ENCODE measurements at regions not wholly inside any gene's neighbourhood (a gene's known extent, or its start where the extent isn't known, plus 50 kb on each side); places are given as distances from the start of the nearest gene placed in this dataset.
"Not testable (repeated sequence)": the region's sequence is repeated elsewhere in the genome, so short reads cannot be mapped to it uniquely, and the experiment has no call there.

DNA sequence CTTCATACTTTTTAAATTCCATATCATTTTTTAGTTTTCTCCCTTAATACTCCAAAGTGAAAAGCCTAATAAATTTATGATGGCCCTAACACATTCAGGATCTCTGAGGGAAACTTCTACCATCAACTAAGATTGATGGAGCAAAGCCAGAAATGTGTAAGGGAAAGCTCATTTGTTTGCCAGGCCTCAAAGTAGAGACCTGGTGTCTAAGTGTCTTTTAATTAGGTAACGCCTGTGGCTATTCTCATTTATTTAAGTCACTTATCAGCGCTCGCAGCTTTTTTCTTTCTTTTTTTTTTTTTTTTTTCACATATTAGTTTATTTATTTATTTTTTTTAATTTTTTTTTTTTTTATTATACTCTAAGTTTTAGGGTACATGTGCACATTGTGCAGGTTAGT lies 242.4 kb downstream of the TMA16 start:
- H3K9me3 Mint-ChIP-seq = peaks cover 3 to 5% of the 10 kb centered on the region in 2 experiments; a peak in 4 of 5 replicates
- Histone ChIP-seq H3K23me2 (ENCODE audit: insufficient read length, low read depth, low read length, poor library complexity, severe bottlenecking) (no peaks in the 10 kb centered on the region), H4K8ac (replicated peaks; ENCODE audit: insufficient read length, low read depth, low read length) (no peak overlapping the region), H2BK5ac (ENCODE audit: insufficient read length, low read length) (no peak overlapping the region), H3K14ac (ENCODE audit: insufficient read depth, low read length) (no peak overlapping the region), H4K5ac (ENCODE audit: insufficient read length, low read depth, low read length) (no peak overlapping the region), H3K79me2 (ENCODE audit: insufficient read depth, low read length) (no peaks in the 10 kb centered on the region), H3K56ac (ENCODE audit: insufficient read length, low read depth, low read length) (no peak overlapping the region), H2BK15ac (ENCODE audit: low read depth, low read length) (no peak overlapping the region), H4K20me1 (ENCODE audit: control insufficient read depth, insufficient read depth, insufficient read length) (no peaks in the 10 kb centered on the region), H2BK12ac (ENCODE audit: insufficient read length, low read depth, low read length) (no peak overlapping the region), H2AFZ (ENCODE audit: low read length) (no peak overlapping the region), H3K4me1 (ENCODE audit: insufficient read depth, low read length) (no peaks in the 10 kb centered on the region), H3T11ph (ENCODE audit: low read length) (no peak overlapping the region), H2BK120ac (ENCODE audit: low read depth, low read length, poor library complexity, severe bottlenecking) (no peak overlapping the region), H4K91ac (ENCODE audit: insufficient read length, low read depth, low read length) (no peak overlapping the region), H2AK5ac (ENCODE audit: insufficient read length, low read length) (no peak overlapping the region), H3K23ac (ENCODE audit: insufficient read length, low read depth, low read length) (no peak overlapping the region), H3K18ac (ENCODE audit: insufficient read length, low read depth, low read length) (no peak overlapping the region), H3K9ac (ENCODE audit: extremely low read depth, insufficient read length, low read length) (no peak overlapping the region), H3K4ac (ENCODE audit: low read depth, low read length) (no peak overlapping the region), H3K79me1 (ENCODE audit: insufficient read depth, low read depth, low read length, poor library complexity, severe bottlenecking) (no peaks in the 10 kb centered on the region), H3K27ac (ENCODE audit: insufficient read length, low read depth, low read length) (no peak overlapping the region), H3K4me2 (ENCODE audit: insufficient read depth, insufficient read length, low read length) (no peak overlapping the region), H3K9me3 (ENCODE audit: control insufficient read depth, low read depth, low read length) (no peaks in the 10 kb centered on the region), H3K27me3 (ENCODE audit: insufficient read depth, low read length) (no peaks in the 10 kb centered on the region), H2BK20ac (ENCODE audit: low read depth, low read length, poor library complexity, severe bottlenecking) (no peak overlapping the region)
- TF ChIP-seq, protein P1, sequence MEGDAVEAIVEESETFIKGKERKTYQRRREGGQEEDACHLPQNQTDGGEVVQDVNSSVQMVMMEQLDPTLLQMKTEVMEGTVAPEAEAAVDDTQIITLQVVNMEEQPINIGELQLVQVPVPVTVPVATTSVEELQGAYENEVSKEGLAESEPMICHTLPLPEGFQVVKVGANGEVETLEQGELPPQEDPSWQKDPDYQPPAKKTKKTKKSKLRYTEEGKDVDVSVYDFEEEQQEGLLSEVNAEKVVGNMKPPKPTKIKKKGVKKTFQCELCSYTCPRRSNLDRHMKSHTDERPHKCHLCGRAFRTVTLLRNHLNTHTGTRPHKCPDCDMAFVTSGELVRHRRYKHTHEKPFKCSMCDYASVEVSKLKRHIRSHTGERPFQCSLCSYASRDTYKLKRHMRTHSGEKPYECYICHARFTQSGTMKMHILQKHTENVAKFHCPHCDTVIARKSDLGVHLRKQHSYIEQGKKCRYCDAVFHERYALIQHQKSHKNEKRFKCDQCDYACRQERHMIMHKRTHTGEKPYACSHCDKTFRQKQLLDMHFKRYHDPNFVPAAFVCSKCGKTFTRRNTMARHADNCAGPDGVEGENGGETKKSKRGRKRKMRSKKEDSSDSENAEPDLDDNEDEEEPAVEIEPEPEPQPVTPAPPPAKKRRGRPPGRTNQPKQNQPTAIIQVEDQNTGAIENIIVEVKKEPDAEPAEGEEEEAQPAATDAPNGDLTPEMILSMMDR (conservative IDR thresholded peaks at IDR 0.05) = no peak
- peaks cover 0 to 2% (median 0%) of the 10 kb centered on the region in 3 experiments; a peak in 1 of 7 replicates for H3K36me3 Mint-ChIP-seq (ENCODE audit: insufficient read depth in 1 of 3, low read depth in 3 of 3)
- no peak overlapping the region for H3K27ac Mint-ChIP-seq
- H3K4me1 Mint-ChIP-seq = no peaks in the 10 kb centered on the region
- H3K27me3 Mint-ChIP-seq (ENCODE audit: low read depth) = no peaks in the 10 kb centered on the region
- no peak for DNase-seq
- no CpG with 5 or more reads among the region's 3 CpGs for WGBS (ENCODE audit: extremely low coverage, insufficient read length, low lambda C conversion rate)
- no peak overlapping the region for H3K4me3 Mint-ChIP-seq

DNA sequence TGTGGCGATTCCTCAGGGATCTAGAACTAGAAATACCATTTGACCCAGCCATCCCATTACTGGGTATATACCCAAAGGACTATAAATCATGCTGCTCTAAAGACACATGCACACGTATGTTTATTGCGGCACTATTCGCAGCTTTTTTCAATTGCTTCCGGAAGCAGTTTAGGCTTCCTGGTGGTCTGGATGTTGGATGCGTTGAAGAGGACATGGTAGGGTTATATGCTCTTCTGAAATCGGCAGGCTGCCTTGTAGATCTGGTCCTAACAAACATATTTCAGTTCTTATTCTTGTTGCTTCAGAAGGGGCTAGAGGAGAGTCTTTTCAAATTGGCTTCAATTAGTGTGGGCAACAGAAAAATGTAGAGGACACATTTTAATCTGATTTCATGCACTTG lies 243.4 kb downstream of the TMA16 start:
- H3K9ac ChIP-seq (ENCODE audit: extremely low read depth, insufficient read length, low read length); H3K4me1 Mint-ChIP-seq; H3K27ac ChIP-seq (ENCODE audit: insufficient read length, low read depth, low read length); H3K23me2 ChIP-seq (ENCODE audit: insufficient read length, low read depth, low read length, poor library complexity, severe bottlenecking); H3K4me2 ChIP-seq (ENCODE audit: insufficient read depth, insufficient read length, low read length); H3K79me1 ChIP-seq (ENCODE audit: insufficient read depth, low read depth, low read length, poor library complexity, severe bottlenecking); H2BK20ac ChIP-seq (ENCODE audit: low read depth, low read length, poor library complexity, severe bottlenecking); H3K14ac ChIP-seq (ENCODE audit: insufficient read depth, low read length); H2BK120ac ChIP-seq (ENCODE audit: low read depth, low read length, poor library complexity, severe bottlenecking); H4K91ac ChIP-seq (ENCODE audit: insufficient read length, low read depth, low read length); H4K8ac ChIP-seq (replicated peaks; ENCODE audit: insufficient read length, low read depth, low read length); H2BK12ac ChIP-seq (ENCODE audit: insufficient read length, low read depth, low read length); H3K4me1 ChIP-seq (ENCODE audit: insufficient read depth, low read length); H4K20me1 ChIP-seq (ENCODE audit: control insufficient read depth, insufficient read depth, insufficient read length); H2BK15ac ChIP-seq (ENCODE audit: low read depth, low read length); H3K4me3 Mint-ChIP-seq; H3K18ac ChIP-seq (ENCODE audit: insufficient read length, low read depth, low read length); H2AK5ac ChIP-seq (ENCODE audit: insufficient read length, low read length); H4K5ac ChIP-seq (ENCODE audit: insufficient read length, low read depth, low read length); H3K9me3 ChIP-seq (ENCODE audit: control insufficient read depth, low read depth, low read length); H3K27me3 Mint-ChIP-seq (ENCODE audit: low read depth); H3K56ac ChIP-seq (ENCODE audit: insufficient read length, low read depth, low read length); H2AFZ ChIP-seq (ENCODE audit: low read length); H3K9me3 Mint-ChIP-seq; H3K27me3 ChIP-seq (ENCODE audit: insufficient read depth, low read length); H2BK5ac ChIP-seq (ENCODE audit: insufficient read length, low read length); DNase-seq; H3T11ph ChIP-seq (ENCODE audit: low read length); H3K4ac ChIP-seq (ENCODE audit: low read depth, low read length); H3K36me3 Mint-ChIP-seq (ENCODE audit: insufficient read depth in 1 of 3, low read depth in 3 of 3); H3K27ac Mint-ChIP-seq; H3K79me2 ChIP-seq (ENCODE audit: insufficient read depth, low read length); H3K23ac ChIP-seq (ENCODE audit: insufficient read length, low read depth, low read length): not testable (repeated sequence)
- WGBS (ENCODE audit: extremely low coverage, insufficient read length, low lambda C conversion rate) = no CpG with 5 or more reads among the region's 7 CpGs
